ENCODE measurements at regions not wholly inside any gene's neighbourhood (a gene's known extent, or its start where the extent isn't known, plus 50 kb on each side); places are given as distances from the start of the nearest gene placed in this dataset.

GRCh38 chr2:82837588-82838304 is 1621.3 kb downstream of the SUCLG1 start:
- Histone ChIP-seq H3K9me2 (replicated peaks; ENCODE audit: insufficient read depth) (no peaks in the 10 kb centered on the region), H3K36me3 (replicated peaks; ENCODE audit: insufficient read depth, low read depth) (no peaks in the 10 kb centered on the region), H3K4me2 (no peak overlapping the region), H3K4me1 (ENCODE audit: insufficient read depth) (no peaks in the 10 kb centered on the region), H3K9me3 (ENCODE audit: low read depth) (no peaks in the 10 kb centered on the region), H3K4me3 (no peak overlapping the region), H3K27ac (no peak overlapping the region), H4K20me1 (ENCODE audit: insufficient read depth, poor library complexity, severe bottlenecking) (no peaks in the 10 kb centered on the region), H3K79me2 (no peaks in the 10 kb centered on the region), H2AFZ (no peak overlapping the region), H3K27me3 (no peaks in the 10 kb centered on the region)
- TF ChIP-seq, protein P1, sequence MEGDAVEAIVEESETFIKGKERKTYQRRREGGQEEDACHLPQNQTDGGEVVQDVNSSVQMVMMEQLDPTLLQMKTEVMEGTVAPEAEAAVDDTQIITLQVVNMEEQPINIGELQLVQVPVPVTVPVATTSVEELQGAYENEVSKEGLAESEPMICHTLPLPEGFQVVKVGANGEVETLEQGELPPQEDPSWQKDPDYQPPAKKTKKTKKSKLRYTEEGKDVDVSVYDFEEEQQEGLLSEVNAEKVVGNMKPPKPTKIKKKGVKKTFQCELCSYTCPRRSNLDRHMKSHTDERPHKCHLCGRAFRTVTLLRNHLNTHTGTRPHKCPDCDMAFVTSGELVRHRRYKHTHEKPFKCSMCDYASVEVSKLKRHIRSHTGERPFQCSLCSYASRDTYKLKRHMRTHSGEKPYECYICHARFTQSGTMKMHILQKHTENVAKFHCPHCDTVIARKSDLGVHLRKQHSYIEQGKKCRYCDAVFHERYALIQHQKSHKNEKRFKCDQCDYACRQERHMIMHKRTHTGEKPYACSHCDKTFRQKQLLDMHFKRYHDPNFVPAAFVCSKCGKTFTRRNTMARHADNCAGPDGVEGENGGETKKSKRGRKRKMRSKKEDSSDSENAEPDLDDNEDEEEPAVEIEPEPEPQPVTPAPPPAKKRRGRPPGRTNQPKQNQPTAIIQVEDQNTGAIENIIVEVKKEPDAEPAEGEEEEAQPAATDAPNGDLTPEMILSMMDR (IDR thresholded peaks at IDR 0.05; ENCODE audit: poor library complexity), result no peak
- TF ChIP-seq EZH2 (IDR thresholded peaks at IDR 0.05; ENCODE audit: borderline replicate concordance) (no peak), EZH2phosphoT487 (IDR thresholded peaks at IDR 0.05; ENCODE audit: low read depth, severe bottlenecking, unreplicated experiment) (no peak)
- no peak for DNase-seq (ENCODE audit: low spot score)
- 84% methylated on average over 3 of the region's 3 CpGs for WGBS (ENCODE audit: low lambda C conversion rate, missing lambda C conversion rate)

DNA sequence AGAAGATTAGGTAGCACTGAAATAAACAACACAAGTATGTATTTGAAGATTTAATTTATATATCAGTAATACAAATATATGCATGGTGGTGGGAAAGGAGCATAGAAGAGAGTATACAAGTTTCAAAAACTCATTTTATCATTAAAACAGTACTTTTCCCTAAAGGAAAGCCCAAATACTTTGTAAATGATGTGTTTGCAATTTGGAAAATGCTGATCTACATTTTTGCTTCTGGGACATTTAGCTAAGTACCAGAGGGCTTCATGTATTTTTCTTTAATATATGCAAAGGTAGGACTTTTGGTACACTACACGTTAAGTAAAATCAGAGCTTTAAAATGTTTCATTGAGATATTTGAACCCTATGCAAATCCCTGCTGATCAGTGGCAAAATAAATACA is 1624.2 kb downstream of the SUCLG1 start:
- Histone ChIP-seq H3K4me3 (no peak overlapping the region), H3K4me2 (no peak overlapping the region), H3K79me2 (no peaks in the 10 kb centered on the region), H3K9me3 (ENCODE audit: low read depth) (no peaks in the 10 kb centered on the region), H4K20me1 (ENCODE audit: insufficient read depth, poor library complexity, severe bottlenecking) (no peaks in the 10 kb centered on the region), H3K36me3 (replicated peaks; ENCODE audit: insufficient read depth, low read depth) (no peaks in the 10 kb centered on the region), H3K27ac (no peak overlapping the region), H3K9me2 (replicated peaks; ENCODE audit: insufficient read depth) (no peaks in the 10 kb centered on the region), H2AFZ (no peak overlapping the region), H3K27me3 (no peaks in the 10 kb centered on the region), H3K4me1 (ENCODE audit: insufficient read depth) (no peaks in the 10 kb centered on the region)
- TF ChIP-seq, protein P1 (IDR thresholded peaks at IDR 0.05; ENCODE audit: poor library complexity), result no peak
- TF ChIP-seq EZH2 (IDR thresholded peaks at IDR 0.05; ENCODE audit: borderline replicate concordance) (no peak), EZH2phosphoT487 (IDR thresholded peaks at IDR 0.05; ENCODE audit: low read depth, severe bottlenecking, unreplicated experiment) (no peak)
- no peak for DNase-seq (ENCODE audit: low spot score)
- WGBS (ENCODE audit: low lambda C conversion rate, missing lambda C conversion rate), result 86% methylated on average over 1 of the region's 1 CpG

DNA sequence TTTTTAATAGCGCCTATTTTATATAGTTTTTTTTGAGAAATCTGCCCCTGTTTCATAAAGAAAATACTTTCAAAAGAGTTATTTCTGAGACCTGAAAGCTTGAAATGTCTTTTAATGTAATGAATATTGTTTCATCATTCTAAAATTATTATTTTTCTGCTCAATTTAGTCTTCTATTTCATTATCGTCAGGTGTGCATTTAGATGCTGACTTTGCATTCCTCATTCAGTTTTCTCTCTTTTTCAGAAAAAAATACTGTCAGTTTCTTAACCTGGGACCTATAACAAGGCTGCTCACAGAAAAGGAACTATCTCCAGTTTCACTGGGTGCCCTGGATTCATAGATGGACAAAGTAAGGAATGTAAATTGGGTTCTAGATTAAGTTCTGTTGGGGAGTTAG is 1631.7 kb downstream of the SUCLG1 start:
- no peaks in the 10 kb centered on the region for H3K27me3 ChIP-seq
- no peak overlapping the region for H3K27ac ChIP-seq
- H3K36me3 ChIP-seq (replicated peaks; ENCODE audit: insufficient read depth, low read depth), result no peaks in the 10 kb centered on the region
- no peaks in the 10 kb centered on the region for H3K4me1 ChIP-seq (ENCODE audit: insufficient read depth)
- H2AFZ ChIP-seq, result no peak overlapping the region
- DNase-seq (ENCODE audit: low spot score), result no peak
- no peaks in the 10 kb centered on the region for H3K79me2 ChIP-seq
- no peak overlapping the region for H3K4me3 ChIP-seq
- no peak overlapping the region for H3K4me2 ChIP-seq
- WGBS (ENCODE audit: low lambda C conversion rate, missing lambda C conversion rate), result 95% methylated on average over 2 of the region's 2 CpGs
- no peaks in the 10 kb centered on the region for H3K9me2 ChIP-seq (replicated peaks; ENCODE audit: insufficient read depth)
- no peaks in the 10 kb centered on the region for H4K20me1 ChIP-seq (ENCODE audit: insufficient read depth, poor library complexity, severe bottlenecking)
- no peaks in the 10 kb centered on the region for H3K9me3 ChIP-seq (ENCODE audit: low read depth)
- TF ChIP-seq EZH2 (IDR thresholded peaks at IDR 0.05; ENCODE audit: borderline replicate concordance) (no peak), EZH2phosphoT487 (IDR thresholded peaks at IDR 0.05; ENCODE audit: low read depth, severe bottlenecking, unreplicated experiment) (no peak)
- TF ChIP-seq, protein P1 (IDR thresholded peaks at IDR 0.05; ENCODE audit: poor library complexity), result no peak
